Gastrocnemius medialis (tissue), 4 donors: ENCODE measurements at regions not wholly inside any gene's neighbourhood (a gene's known extent, or its start where the extent isn't known, plus 50 kb on each side); places are given as distances from the start of the nearest gene placed in this dataset.

Experiments
- ATAC-seq, 2 donors: fragments of 150-250 bp; one replicate each; pipeline ENCODE4 v1.9.1; 2016
- DNase-seq, 2 donors: peaks; one replicate each; pipeline ENCODE4 v3.0.0-alpha.2; 2019
- H3K27ac ChIP-seq, 4 donors: fragments of 200-600 bp; sonication (generic); 1 replicate in 1 of 4; 2 replicates in 3 of 4; pipeline ENCODE4 v1.5.1; 2016 to 2018; ENCODE audit warnings: mild to moderate bottlenecking in 2 of 4, moderate library complexity in 1 of 4
- H3K27me3 ChIP-seq, 3 donors: fragments of 200-600 bp; sonication (generic) in 2 of 3; 1 replicate in 1 of 3; 2 replicates in 2 of 3; pipeline versions ENCODE4 v1.5.1 to v1.6.0; 2016 to 2019; ENCODE audit warnings: mild to moderate bottlenecking in 1 of 3, moderate library complexity in 1 of 3
- H3K36me3 ChIP-seq, 2 donors: fragments of 200-600 bp; sonication (generic) in 1 of 2; one replicate each; pipeline ENCODE4 v1.5.1; 2017 to 2018
- H3K4me1 ChIP-seq, 2 donors: fragments of 200-600 bp; sonication (generic) in 1 of 2; one replicate each; pipeline ENCODE4 v1.5.1; 2016 to 2017; ENCODE audit warnings: mild to moderate bottlenecking in 2 of 2
- H3K4me3 ChIP-seq, 4 donors: fragments of 200-600 bp; sonication (generic) in 3 of 4; 1 replicate in 1 of 4; 2 replicates in 3 of 4; pipeline ENCODE4 v1.5.1; 2016 to 2019; ENCODE audit warnings: mild to moderate bottlenecking in 2 of 4
- H3K9me3 ChIP-seq, 3 donors: fragments of 200-600 bp; sonication (generic) in 2 of 3; 1 replicate in 1 of 3; 2 replicates in 2 of 3; pipeline ENCODE4 v1.5.1; 2016 to 2019
- POLR2A ChIP-seq, 2 donors: fragments of 450-650 bp; IDR thresholded peaks; one replicate each; pipeline ENCODE4 v1.6.1; 2017; ENCODE audit warnings: antibody characterized with exemption in 2 of 2, mild to moderate bottlenecking in 2 of 2, moderate library complexity in 2 of 2
- in situ Hi-C, 4 donors: fragments of 200-750 bp; cut with MboI; loops; one replicate each; pipeline versions ENCODE4 v1.15.0 to v1.8.0; 2017; ENCODE audit warnings: low sequenced_read_pairs in 4 of 4
- intact Hi-C: fragments of 100-400 bp; cut with DNase I; formaldehyde crosslinking; loops from one replicate; pipeline ENCODE4 v1.15.1; 2023; ENCODE audit warnings: low total_unique reads
- TF ChIP-seq, protein P1 (sequence below), 5 experiments: fragments of 450-650 bp in 3 of 5; fragments of 200-600 bp in 2 of 5; sonication (generic) in 2 of 5; IDR thresholded peaks in 4 of 5; conservative IDR thresholded peaks in 1 of 5; 1 replicate in 4 of 5; 2 replicates in 1 of 5; pipeline ENCODE4 v1.5.1; 2016 to 2019; ENCODE audit warnings: antibody characterized with exemption in 5 of 5, mild to moderate bottlenecking in 3 of 5, moderate library complexity in 3 of 5

DNA sequence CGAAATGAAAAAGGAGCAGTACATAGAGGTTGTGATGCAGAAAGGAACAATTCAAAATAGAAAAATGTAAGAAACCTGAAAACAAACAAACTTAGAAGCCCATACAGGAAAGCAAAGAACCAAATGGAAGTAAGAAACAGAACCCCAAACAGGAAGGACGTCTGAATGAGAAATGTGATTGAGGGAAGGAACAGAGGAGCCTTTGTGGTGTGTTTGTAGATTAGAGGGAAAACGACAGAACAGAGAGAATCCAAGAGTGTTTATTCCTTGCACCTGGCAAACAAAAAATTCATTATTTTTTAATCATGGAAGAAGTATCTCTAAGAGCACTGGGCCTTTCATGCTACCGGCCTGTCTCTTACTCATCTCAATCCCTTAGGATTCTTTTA is 67.8 kb upstream of the ZSWIM6 start:
- no peak for TF ChIP-seq POLR2A (IDR thresholded peaks at IDR 0.05)
- TF ChIP-seq, protein P1, sequence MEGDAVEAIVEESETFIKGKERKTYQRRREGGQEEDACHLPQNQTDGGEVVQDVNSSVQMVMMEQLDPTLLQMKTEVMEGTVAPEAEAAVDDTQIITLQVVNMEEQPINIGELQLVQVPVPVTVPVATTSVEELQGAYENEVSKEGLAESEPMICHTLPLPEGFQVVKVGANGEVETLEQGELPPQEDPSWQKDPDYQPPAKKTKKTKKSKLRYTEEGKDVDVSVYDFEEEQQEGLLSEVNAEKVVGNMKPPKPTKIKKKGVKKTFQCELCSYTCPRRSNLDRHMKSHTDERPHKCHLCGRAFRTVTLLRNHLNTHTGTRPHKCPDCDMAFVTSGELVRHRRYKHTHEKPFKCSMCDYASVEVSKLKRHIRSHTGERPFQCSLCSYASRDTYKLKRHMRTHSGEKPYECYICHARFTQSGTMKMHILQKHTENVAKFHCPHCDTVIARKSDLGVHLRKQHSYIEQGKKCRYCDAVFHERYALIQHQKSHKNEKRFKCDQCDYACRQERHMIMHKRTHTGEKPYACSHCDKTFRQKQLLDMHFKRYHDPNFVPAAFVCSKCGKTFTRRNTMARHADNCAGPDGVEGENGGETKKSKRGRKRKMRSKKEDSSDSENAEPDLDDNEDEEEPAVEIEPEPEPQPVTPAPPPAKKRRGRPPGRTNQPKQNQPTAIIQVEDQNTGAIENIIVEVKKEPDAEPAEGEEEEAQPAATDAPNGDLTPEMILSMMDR (IDR thresholded peaks at IDR 0.05 in 4 of 5, conservative IDR thresholded peaks at IDR 0.05 in 1 of 5) = no peak
- no peak for ATAC-seq

DNA sequence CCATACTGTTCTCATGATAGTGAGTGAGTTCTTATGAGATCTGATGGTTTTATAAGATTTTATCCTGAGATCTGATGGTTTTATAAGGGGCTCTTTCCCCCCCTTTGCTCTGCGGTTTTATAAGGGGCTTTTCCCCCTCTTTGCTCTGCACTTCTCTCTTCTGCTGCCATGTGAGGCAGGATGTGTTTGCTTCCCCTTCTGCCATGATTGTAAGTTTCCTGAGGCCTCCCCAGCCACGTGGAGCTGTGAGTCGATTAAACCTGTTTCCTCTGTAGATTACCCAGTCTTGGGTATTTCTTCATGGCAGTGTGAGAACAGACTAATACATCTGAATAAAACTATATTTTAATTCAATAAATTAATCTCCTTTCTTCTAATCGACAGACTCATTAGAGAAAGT is 64.9 kb upstream of the ZSWIM6 start:
- Histone ChIP-seq H3K4me3 (no peak overlapping the region), H3K9me3 (no peaks in the 10 kb centered on the region), H3K4me1 (no peaks in the 10 kb centered on the region), H3K27me3 (no peaks in the 10 kb centered on the region), H3K27ac (no peak overlapping the region), H3K36me3 (no peaks in the 10 kb centered on the region)
- intact Hi-C loops = no loop called here
- in situ Hi-C loops = no loop called here
- ATAC-seq (no peak), DNase-seq (no peak)
- TF ChIP-seq, protein P1 (IDR thresholded peaks at IDR 0.05 in 4 of 5, conservative IDR thresholded peaks at IDR 0.05 in 1 of 5) = no peak
- TF ChIP-seq POLR2A (IDR thresholded peaks at IDR 0.05) = no peak

More for the DNA sequence above, 67.8 kb upstream of the ZSWIM6 start:
- H3K4me1 ChIP-seq = no peaks in the 10 kb centered on the region
- in situ Hi-C loops (no loop called here), intact Hi-C loops (no loop called here)
- DNase-seq = no peak
- no peak overlapping the region for H3K27ac ChIP-seq
- H3K27me3 ChIP-seq = no peaks in the 10 kb centered on the region
- H3K4me3 ChIP-seq = no peak overlapping the region
- no peaks in the 10 kb centered on the region for H3K9me3 ChIP-seq
- H3K36me3 ChIP-seq = no peaks in the 10 kb centered on the region

DNA sequence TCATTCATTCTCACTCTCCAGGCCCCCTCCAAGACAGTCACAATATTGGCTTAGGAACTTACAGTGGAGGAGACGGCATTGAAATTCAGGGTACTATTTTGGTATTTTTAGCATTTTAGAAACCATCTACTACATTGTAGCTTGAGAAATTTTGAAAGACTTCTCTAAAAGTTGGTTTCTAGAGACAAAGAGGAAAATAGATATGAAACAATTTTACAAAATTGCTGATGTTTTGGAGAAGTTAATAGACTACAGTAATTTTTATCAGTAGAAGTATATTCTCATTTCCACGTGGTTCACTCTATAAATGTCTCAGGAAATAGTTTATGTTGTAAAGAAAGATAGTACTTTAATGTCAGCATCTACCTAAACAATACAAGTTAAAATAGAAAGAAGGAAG is 63.2 kb upstream of the ZSWIM6 start:
- Histone ChIP-seq H3K9me3 (no peaks in the 10 kb centered on the region), H3K27ac (no peak overlapping the region), H3K27me3 (no peaks in the 10 kb centered on the region), H3K4me1 (no peaks in the 10 kb centered on the region), H3K36me3 (no peaks in the 10 kb centered on the region), H3K4me3 (no peak overlapping the region)
- DNase-seq (no peak), ATAC-seq (no peak)
- intact Hi-C loops = no loop called here
- TF ChIP-seq, protein P1 (IDR thresholded peaks at IDR 0.05 in 4 of 5, conservative IDR thresholded peaks at IDR 0.05 in 1 of 5) = no peak
- TF ChIP-seq POLR2A (IDR thresholded peaks at IDR 0.05) = no peak
- in situ Hi-C loops = no loop called here

DNA sequence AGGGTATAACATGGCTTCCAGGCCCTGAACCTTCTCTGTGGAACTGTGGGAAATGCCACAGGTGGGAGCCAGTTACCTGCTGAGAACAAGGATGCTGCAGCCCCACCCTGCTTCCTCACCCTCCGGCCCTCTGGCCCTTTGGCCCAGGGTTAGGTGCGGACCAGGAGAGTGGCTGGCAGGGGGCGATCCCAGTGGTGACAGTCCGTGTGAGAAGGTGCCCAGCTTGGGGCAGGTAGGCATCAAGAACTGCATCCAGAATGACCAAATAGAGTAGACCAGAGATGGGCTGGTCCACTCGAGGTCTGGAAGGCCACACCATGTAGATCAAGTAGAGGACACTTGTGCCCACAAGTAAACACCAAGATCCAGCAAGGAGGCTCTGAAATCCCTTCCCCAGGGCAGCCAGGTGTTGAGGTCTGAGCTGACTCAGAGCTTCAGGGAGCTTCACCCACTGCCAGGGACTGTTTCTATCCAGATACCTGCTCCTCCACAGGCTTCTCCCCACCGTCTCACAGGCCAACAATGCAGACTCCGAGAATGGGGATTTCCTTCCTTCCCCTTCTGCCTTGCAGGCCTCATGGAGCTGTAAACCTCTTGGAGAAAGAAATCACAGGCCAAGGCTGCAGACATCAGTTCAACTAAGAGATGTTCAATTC is 61.4 kb upstream of the ZSWIM6 start:
- Histone ChIP-seq H3K9me3 (no peaks in the 10 kb centered on the region), H3K27me3 (no peaks in the 10 kb centered on the region), H3K36me3 (no peaks in the 10 kb centered on the region), H3K4me1 (no peaks in the 10 kb centered on the region), H3K4me3 (no peak overlapping the region), H3K27ac (no peak overlapping the region)
- intact Hi-C loops (no loop called here), in situ Hi-C loops (no loop called here)
- TF ChIP-seq POLR2A (IDR thresholded peaks at IDR 0.05) = no peak
- TF ChIP-seq, protein P1 (IDR thresholded peaks at IDR 0.05 in 4 of 5, conservative IDR thresholded peaks at IDR 0.05 in 1 of 5) = no peak
- ATAC-seq (no peak), DNase-seq (no peak)

DNA sequence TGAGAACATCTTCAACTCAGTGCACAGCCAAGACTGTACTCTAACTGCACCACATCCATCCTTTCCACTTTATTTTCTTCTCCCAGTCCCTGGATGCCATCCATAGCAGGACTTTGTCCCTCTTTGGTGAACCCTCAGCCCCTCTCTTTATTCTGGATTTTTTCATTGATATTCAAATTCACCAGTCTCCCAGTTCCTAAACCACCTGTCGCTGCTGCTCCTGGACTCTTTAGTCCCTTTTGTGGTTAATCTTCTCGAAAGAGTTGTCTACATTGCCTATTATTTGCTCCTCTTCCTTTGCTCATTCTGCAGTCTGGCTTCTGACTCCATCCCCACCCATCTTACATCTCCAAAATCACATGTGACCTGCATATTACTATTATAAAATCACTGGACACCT is 59.4 kb upstream of the ZSWIM6 start:
- no peak for ATAC-seq
- H3K27me3 ChIP-seq = no peaks in the 10 kb centered on the region
- in situ Hi-C loops (no loop called here), intact Hi-C loops (no loop called here)
- H3K4me3 ChIP-seq = no peak overlapping the region
- DNase-seq = no peak
- TF ChIP-seq, protein P1 (IDR thresholded peaks at IDR 0.05 in 4 of 5, conservative IDR thresholded peaks at IDR 0.05 in 1 of 5) = no peak
- TF ChIP-seq POLR2A (IDR thresholded peaks at IDR 0.05) = no peak
- H3K36me3 ChIP-seq = no peaks in the 10 kb centered on the region
- no peak overlapping the region for H3K27ac ChIP-seq
- no peaks in the 10 kb centered on the region for H3K9me3 ChIP-seq
- H3K4me1 ChIP-seq = no peaks in the 10 kb centered on the region
